ENCODE measurements at regions not wholly inside any gene's neighbourhood (a gene's known extent, or its start where the extent isn't known, plus 50 kb on each side); places are given as distances from the start of the nearest gene placed in this dataset.

- TF ChIP-seq JUNB (IDR thresholded peaks at IDR 0.05; ENCODE audit: unreplicated experiment) (no peak), EZH2 (IDR thresholded peaks at IDR 0.05; ENCODE audit: low read depth, unreplicated experiment) (no peak), ZNF331 (CRISPR knock-in tag; IDR thresholded peaks at IDR 0.05; ENCODE audit: low read depth) (no peak), POLR2AphosphoS5 (IDR thresholded peaks at IDR 0.05; ENCODE audit: low read depth) (no peak), EZH2phosphoT487 (IDR thresholded peaks at IDR 0.05; ENCODE audit: unreplicated experiment) (no peak), NANOG (IDR thresholded peaks at IDR 0.05; ENCODE audit: borderline replicate concordance) (no peak), ZNF462 (CRISPR knock-in tag; IDR thresholded peaks at IDR 0.05) (no peak), CREB1 (CRISPR knock-in tag; IDR thresholded peaks at IDR 0.05; ENCODE audit: low read depth) (no peak), STAT1 (IDR thresholded peaks at IDR 0.05; ENCODE audit: unreplicated experiment) (no peak), ZNF114 (CRISPR knock-in tag; IDR thresholded peaks at IDR 0.05) (no peak), ETS1 (IDR thresholded peaks at IDR 0.05) (no peak), REST (IDR thresholded peaks at IDR 0.05; ENCODE audit: unreplicated experiment) (no peak)
- TF ChIP-seq, protein P1, sequence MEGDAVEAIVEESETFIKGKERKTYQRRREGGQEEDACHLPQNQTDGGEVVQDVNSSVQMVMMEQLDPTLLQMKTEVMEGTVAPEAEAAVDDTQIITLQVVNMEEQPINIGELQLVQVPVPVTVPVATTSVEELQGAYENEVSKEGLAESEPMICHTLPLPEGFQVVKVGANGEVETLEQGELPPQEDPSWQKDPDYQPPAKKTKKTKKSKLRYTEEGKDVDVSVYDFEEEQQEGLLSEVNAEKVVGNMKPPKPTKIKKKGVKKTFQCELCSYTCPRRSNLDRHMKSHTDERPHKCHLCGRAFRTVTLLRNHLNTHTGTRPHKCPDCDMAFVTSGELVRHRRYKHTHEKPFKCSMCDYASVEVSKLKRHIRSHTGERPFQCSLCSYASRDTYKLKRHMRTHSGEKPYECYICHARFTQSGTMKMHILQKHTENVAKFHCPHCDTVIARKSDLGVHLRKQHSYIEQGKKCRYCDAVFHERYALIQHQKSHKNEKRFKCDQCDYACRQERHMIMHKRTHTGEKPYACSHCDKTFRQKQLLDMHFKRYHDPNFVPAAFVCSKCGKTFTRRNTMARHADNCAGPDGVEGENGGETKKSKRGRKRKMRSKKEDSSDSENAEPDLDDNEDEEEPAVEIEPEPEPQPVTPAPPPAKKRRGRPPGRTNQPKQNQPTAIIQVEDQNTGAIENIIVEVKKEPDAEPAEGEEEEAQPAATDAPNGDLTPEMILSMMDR (conservative IDR thresholded peaks at IDR 0.05; ENCODE audit: low read depth in 2 of 2), result no peak
- no peak for DNase-seq (ENCODE audit: low spot score)
- H3K4me3 ChIP-seq, result no peak overlapping the region
- H3F3A ChIP-seq (replicated peaks; ENCODE audit: low read depth), result no peaks in the 10 kb centered on the region
- Mint-ChIP-seq H3K27me3 (ENCODE audit: insufficient read depth, low read depth, poor library complexity) (no peaks in the 10 kb centered on the region), H3K36me3 (ENCODE audit: low read depth) (no peaks in the 10 kb centered on the region), H3K27ac (no peak overlapping the region), H3K9me3 (no peaks in the 10 kb centered on the region), H3K4me1 (peaks cover 14% of the 10 kb centered on the region), H3K4me3 (no peak overlapping the region)
- H3K36me3 ChIP-seq (ENCODE audit: insufficient read depth), result no peaks in the 10 kb centered on the region
- no peaks in the 10 kb centered on the region for H4K20me1 ChIP-seq (replicated peaks; ENCODE audit: insufficient read depth)
- H3K27ac ChIP-seq (ENCODE audit: low read depth), result no peak overlapping the region
- no peak overlapping the region for H3K4me2 ChIP-seq
- no peaks in the 10 kb centered on the region for H3K79me2 ChIP-seq (replicated peaks; ENCODE audit: insufficient read depth)
- no peaks in the 10 kb centered on the region for H3K9me2 ChIP-seq (ENCODE audit: insufficient read depth)
- H3K27me3 ChIP-seq (ENCODE audit: insufficient read depth), result no peaks in the 10 kb centered on the region
- ATAC-seq, result no peak
- H3K4me1 ChIP-seq (ENCODE audit: insufficient read depth), result peaks cover 6% of the 10 kb centered on the region
- no peak overlapping the region for H2AFZ ChIP-seq
Observed at GRCh38 chr2:188146888-188147287, 144.8 kb upstream of the GULP1 start.
